Retinal pigment epithelial cell (primary cell): ENCODE measurements at regions not wholly inside any gene's neighbourhood (a gene's known extent, or its start where the extent isn't known, plus 50 kb on each side); places are given as distances from the start of the nearest gene placed in this dataset.

Experiments used
- DNase-seq: peaks from one replicate; pipeline ENCODE4 v3.0.0-alpha.2; 2010; ENCODE audit warnings: low read depth
- H3K4me3 ChIP-seq: 2 replicates; pipeline ENCODE4 v1.5.1; 2011; ENCODE audit warnings: mild to moderate bottlenecking, low read length, control low read depth, moderate library complexity
- CTCF ChIP-seq: conservative IDR thresholded peaks from 2 replicates; pipeline ENCODE4 v1.5.1; 2011; ENCODE audit warnings: low read depth, low read length, control low read depth, inconsistent platforms

DNA sequence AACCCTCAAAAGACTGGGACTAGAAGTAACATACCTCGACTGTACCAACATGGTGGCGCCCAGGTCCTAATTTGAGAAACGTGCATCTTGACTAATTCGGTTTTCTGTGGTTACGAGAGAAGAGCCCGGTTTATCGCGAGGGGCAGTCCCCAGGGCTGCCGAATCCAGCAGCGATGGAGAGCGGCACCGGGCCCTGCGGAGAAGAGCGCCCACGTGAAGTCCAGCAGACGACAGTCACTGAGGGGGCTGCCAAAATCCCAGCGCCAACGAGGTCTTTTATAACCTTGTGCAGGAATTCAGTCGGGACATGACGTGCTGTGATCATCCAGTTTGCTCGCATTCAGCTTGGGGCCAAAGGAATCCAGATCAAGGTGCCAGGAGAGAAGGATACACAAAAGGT is 187.5 kb upstream of the SLITRK2 start:
- no peak for TF ChIP-seq CTCF
- H3K4me3 ChIP-seq, result no peak overlapping the region
- no peak for DNase-seq

DNA sequence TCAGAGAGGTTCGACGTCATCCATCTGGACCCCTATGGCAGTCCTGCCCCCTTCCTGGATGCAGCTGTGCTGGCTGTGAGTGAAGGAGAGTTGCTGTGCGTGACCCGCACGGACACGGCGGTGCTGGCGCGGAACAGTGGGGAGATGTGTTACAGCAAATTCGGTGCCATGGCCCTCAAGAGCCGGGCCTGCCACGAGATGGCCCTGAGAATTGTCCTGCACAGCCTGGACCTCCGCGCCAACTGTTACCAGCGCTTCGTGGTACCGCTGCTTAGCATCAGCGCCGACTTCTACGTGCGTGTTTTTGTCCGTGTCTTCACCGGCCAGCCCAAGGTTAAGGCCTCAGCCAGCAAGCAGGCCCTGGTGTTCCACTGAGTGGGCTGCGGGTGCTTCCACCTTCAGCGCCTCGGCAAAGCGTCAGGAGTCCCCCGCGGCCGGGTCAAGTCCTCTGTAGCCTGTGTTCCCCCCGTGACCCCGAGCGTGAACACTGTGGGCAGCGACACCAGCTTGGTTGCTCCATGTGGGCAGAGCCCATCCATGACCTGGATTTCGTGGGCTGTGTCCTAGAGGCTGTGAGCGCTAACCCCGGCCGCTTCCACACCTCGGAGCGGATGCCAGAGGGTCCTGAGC is 186.7 kb upstream of the SLITRK2 start:
- H3K4me3 ChIP-seq, result no peak overlapping the region
- no peak for DNase-seq
- no peak for TF ChIP-seq CTCF

- DNase-seq, result no peak
These were observed 186.1 kb upstream of the SLITRK2 start for GRCh38 chrX:145631461-145631951.

DNA sequence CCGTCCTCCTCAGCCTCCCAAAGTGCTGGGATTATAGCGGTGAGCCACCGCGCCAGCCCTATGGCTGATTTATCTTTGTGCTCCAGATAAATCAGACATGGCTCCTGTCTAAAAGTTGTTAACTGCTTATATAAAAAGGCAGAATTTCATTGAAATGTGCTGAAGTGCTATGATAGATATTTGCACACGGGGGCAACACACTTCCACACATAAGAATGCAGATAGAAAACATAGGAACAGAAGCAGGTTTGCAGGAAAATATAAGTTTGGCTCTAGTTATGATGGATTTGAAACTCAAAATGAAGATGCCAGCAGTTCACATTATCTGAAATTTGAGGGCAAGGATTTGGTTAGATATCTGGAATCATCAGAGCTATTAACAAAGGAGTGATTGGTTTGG is 163.1 kb upstream of the SLITRK2 start:
- no peak for TF ChIP-seq CTCF
- no peak overlapping the region for H3K4me3 ChIP-seq
- DNase-seq, result no peak

More at GRCh38 chrX:145631461-145631951, 186.1 kb upstream of the SLITRK2 start:
- TF ChIP-seq CTCF, result no peak
- no peak overlapping the region for H3K4me3 ChIP-seq

DNA sequence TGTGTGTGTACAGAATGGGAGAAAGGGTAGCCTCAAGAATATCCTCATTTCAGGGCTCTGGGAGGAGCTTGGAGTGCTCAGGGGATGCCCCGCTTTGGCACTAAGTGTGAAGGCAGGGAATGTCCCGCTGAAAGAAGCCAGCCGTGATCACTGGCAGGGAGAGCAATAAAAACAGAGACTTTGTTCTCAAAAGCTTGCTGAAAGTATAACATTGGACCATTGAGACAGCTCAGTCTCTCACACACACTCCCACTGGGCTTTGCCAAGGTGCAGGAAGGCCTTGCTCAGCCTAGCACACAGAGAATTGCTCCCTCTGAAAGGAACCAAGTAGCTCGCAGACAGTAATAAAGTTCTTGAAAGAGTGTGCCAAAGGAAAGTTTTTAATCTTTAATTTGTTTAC is 143.8 kb upstream of the SLITRK2 start:
- H3K4me3 ChIP-seq, result no peak overlapping the region
- no peak for DNase-seq
- no peak for TF ChIP-seq CTCF

DNA sequence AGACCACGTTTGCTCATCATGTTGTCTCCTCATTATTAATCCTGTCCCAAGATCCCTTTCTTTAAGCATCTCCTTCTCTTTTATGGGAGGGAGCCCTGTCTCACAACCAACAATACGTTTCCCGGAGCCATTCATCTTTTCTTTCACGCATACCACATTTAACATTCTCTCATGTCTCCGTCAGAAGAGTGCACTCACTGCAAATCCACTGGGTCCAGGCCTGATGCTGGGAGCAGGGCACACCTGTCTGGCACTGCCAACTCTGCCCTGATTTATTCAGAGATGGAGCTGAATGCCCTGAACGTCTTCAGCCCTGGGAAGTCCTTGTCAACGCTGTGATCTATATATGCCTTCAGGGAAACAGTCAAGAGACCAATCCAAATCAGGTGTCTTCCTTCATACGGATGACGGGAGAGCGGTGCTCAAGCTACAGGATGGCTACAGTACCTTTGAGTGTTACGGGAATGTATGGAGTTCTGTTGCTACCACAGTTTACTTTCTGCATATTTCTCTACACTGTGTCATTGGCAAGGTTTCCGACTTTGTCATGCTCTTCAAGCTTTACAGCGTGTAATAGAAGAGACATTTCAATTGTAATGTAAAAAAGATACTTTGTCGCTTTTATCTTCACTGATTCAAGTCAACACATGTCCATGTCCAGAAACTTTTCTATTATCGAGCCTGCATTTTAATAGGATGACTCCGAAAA is 140.4 kb upstream of the SLITRK2 start:
- DNase-seq, result no peak
- TF ChIP-seq CTCF, result no peak
- H3K4me3 ChIP-seq, result no peak overlapping the region
